Thyroid gland (tissue), 4 donors: ENCODE measurements at regions not wholly inside any gene's neighbourhood (a gene's known extent, or its start where the extent isn't known, plus 50 kb on each side); places are given as distances from the start of the nearest gene placed in this dataset.

Experiments used
- POLR2A ChIP-seq, 2 donors: fragments of 450-650 bp; IDR thresholded peaks; one replicate each; pipeline ENCODE4 v1.6.1; 2017; ENCODE audit warnings: antibody characterized with exemption in 2 of 2, mild to moderate bottlenecking in 2 of 2, moderate library complexity in 1 of 2
- TF ChIP-seq, protein P1 (sequence below), 6 experiments: fragments of 200-600 bp in 3 of 6; fragments of 450-650 bp in 3 of 6; sonication (generic) in 3 of 6; IDR thresholded peaks; one replicate each; pipeline ENCODE4 v1.5.1; 2016 to 2019; ENCODE audit warnings: antibody characterized with exemption in 6 of 6, mild to moderate bottlenecking in 2 of 6, inconsistent platforms in 1 of 6, moderate library complexity in 1 of 6

DNA sequence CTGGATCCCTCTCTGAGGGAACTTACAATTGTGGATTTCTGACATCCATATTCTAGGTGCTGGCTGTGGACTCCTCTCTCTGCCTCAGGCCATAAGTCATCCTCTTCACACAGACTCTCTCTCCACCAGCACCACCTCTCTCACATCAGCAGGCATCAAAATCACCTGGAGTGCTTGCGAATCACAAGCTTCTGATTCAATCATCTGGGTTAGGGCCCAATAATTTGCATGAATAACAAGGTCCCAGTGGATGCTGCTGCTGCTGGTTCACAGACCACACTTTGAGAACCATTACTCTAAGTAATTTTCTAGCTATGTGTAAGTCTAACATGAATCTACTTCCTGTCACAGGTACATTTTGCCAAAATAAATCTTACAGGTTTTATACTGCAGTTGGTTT, 214.9 kb downstream of the DSEL start:
- TF ChIP-seq, protein P1, sequence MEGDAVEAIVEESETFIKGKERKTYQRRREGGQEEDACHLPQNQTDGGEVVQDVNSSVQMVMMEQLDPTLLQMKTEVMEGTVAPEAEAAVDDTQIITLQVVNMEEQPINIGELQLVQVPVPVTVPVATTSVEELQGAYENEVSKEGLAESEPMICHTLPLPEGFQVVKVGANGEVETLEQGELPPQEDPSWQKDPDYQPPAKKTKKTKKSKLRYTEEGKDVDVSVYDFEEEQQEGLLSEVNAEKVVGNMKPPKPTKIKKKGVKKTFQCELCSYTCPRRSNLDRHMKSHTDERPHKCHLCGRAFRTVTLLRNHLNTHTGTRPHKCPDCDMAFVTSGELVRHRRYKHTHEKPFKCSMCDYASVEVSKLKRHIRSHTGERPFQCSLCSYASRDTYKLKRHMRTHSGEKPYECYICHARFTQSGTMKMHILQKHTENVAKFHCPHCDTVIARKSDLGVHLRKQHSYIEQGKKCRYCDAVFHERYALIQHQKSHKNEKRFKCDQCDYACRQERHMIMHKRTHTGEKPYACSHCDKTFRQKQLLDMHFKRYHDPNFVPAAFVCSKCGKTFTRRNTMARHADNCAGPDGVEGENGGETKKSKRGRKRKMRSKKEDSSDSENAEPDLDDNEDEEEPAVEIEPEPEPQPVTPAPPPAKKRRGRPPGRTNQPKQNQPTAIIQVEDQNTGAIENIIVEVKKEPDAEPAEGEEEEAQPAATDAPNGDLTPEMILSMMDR (IDR thresholded peaks at IDR 0.05), result no peak
- TF ChIP-seq POLR2A (IDR thresholded peaks at IDR 0.05), result no peak
